ENCODE measurements at regions not wholly inside any gene's neighbourhood (a gene's known extent, or its start where the extent isn't known, plus 50 kb on each side); places are given as distances from the start of the nearest gene placed in this dataset.
"Not testable (repeated sequence)": the region's sequence is repeated elsewhere in the genome, so short reads cannot be mapped to it uniquely, and the experiment has no call there.

DNA sequence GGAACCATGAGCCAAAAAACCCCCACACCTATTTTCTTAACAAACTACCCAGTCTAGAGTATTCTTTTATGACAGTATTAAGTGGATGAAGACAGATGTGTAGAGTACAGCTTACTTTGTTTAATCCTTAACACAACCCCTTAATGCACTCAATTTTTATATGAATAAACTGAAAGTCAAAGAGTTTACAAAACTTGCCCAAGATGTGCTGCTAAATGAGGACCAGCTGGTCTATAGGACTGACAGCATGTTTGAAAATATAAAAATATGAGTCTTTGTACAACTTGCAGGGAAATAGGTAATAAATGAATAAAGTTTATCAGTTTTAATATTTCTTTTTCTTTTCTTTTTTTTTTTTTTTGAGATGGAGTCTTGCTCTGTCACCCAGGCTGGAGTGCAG lies 102.3 kb downstream of the ZFY start:
- DNase-seq (ENCODE audit: low spot score), result no peak
- TF ChIP-seq, protein P1, sequence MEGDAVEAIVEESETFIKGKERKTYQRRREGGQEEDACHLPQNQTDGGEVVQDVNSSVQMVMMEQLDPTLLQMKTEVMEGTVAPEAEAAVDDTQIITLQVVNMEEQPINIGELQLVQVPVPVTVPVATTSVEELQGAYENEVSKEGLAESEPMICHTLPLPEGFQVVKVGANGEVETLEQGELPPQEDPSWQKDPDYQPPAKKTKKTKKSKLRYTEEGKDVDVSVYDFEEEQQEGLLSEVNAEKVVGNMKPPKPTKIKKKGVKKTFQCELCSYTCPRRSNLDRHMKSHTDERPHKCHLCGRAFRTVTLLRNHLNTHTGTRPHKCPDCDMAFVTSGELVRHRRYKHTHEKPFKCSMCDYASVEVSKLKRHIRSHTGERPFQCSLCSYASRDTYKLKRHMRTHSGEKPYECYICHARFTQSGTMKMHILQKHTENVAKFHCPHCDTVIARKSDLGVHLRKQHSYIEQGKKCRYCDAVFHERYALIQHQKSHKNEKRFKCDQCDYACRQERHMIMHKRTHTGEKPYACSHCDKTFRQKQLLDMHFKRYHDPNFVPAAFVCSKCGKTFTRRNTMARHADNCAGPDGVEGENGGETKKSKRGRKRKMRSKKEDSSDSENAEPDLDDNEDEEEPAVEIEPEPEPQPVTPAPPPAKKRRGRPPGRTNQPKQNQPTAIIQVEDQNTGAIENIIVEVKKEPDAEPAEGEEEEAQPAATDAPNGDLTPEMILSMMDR (IDR thresholded peaks at IDR 0.05; ENCODE audit: extremely low read depth, missing control alignments), result no peak

DNA sequence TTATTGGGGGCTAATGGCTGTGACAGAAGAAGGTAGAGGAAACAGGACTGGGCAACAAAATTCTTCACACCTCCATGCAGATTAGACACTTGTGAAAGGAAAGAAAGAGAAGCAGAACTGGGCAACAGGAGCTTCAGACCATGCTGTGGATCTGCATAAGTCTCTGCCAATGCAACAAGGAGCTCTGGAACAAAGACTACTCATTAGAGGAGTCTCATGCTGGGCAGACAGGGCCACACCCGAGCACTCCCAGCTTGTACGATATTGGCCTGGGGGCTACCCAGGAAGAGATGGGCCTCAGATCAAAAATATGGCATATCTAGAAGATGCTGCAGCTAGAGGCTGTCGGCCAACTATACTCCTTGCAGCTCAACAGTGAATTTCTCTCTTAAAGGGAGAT lies 105.2 kb downstream of the ZFY start:
- TF ChIP-seq, protein P1 (IDR thresholded peaks at IDR 0.05; ENCODE audit: extremely low read depth, missing control alignments), result no peak
- DNase-seq (ENCODE audit: low spot score), result no peak

DNA sequence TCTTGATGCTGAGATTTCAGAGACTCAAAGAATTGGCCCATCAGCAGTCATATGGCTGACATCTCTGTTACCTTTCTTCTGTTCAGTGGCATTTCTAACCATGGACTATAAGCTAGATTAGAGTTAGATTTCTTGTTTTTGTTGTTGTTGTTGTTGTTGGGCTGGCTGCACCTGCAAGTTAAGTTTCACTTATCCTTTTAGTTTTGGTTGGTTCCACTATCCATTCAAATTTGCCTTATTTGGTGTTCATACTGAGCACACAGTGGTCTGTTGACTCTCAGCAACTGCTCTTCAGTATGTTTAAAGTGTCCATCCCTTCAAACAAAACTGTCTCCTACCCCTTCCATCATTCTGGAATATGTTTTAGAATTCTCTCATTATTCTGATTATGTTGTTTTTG lies 106.8 kb downstream of the ZFY start:
- DNase-seq (ENCODE audit: low spot score), result no peak
- TF ChIP-seq, protein P1 (IDR thresholded peaks at IDR 0.05; ENCODE audit: extremely low read depth, missing control alignments), result no peak

DNA sequence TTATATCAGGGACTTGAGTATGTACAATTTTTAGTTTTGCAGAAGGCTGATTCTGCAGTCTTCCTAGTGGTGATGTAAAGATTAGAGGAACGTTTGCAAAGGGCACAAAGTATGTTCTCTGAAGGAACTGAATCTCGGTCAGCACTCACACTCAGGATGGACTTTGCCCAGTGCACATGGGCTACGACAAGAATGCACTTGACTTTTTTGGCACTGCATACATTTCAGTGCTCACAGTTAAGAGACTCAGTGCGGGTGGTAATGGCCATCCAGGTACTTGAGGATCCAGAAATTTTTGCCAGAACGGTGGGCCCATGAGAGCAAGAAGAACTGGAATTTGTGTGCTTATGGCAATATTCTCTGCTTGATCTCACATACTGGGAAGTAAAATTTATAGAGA lies 107.7 kb downstream of the ZFY start:
- TF ChIP-seq, protein P1 (IDR thresholded peaks at IDR 0.05; ENCODE audit: extremely low read depth, missing control alignments), result no peak
- no peak for DNase-seq (ENCODE audit: low spot score)

DNA sequence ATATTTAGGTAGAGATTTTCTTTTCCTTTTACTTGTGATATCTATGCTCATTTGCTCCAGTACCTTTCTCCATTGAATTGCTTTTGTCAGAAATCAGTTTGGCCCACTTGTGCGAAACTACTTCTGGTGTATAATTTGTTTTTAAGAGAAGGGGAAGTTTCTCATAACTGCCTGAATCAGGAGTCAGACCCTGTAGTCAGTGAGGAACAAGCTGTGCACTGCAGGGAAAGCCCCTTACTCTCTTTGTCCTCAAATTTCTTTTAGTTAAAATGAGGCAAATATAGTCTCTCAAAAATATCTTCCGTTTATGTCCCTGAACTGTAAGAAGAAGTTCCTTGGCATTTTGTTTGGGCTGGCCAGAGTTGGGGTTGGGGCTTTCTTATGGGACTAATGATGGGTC lies 109.9 kb downstream of the ZFY start:
- TF ChIP-seq, protein P1 (IDR thresholded peaks at IDR 0.05; ENCODE audit: extremely low read depth, missing control alignments), result no peak
- no peak for DNase-seq (ENCODE audit: low spot score)

DNA sequence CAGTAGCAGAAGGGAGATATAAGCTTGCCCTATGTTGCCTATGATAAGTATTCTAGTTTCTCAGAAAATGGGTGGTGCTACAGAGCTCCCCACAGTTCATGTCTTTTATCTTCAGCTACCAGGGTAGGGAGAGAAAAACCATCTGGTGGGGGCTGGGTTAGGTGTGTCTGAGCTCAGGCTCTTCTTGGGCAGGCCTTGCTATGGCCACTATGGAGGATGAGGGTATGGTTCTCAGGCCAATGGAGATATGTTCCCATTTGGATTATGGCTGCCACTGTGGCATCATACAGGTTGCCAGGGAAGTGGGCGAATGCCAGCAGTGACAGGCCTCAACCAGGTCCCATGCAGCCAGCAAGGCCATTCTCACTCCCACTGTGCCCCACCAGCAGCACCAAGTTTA lies 120.3 kb downstream of the ZFY start:
- not testable (repeated sequence) for DNase-seq (ENCODE audit: low spot score)

DNA sequence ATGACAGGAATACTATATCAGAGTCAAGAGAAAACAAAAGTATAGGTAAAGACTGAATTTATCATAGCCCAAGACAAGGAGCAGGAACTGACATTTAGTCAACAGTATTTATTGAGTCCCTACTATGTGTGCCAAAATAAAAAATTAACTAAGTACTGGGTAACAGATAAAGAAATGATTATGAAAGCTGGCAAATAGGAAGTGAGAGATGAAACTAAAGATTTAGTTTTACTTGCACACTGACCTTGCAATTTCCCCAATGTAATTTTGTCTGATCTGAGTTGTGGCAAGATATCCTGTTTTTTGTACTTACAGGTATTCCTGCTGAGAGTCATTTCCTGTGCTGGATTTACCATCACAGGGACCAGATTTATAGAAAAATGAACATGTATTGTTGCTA lies 123.2 kb downstream of the ZFY start:
- DNase-seq (ENCODE audit: low spot score), result not testable (repeated sequence)

DNA sequence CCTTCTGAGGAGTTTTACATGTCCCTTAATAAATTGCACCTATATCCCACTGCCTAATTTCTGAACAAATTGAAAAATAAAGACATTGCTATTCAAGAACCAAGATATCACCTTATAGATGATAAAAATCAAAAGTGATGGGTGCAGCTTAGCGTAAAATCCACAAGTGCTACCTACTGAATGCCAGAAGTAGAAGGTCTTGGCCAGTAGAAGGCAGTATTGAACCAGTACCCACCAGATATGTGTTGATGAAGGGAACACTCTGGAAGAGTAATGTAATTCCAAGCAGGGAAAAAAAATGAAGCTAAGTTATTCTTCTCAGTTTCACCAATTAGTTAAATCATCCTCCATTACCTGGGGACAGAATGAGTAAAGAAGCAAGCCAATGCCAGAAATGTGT lies 125.5 kb downstream of the ZFY start:
- DNase-seq (ENCODE audit: low spot score), result not testable (repeated sequence)

DNA sequence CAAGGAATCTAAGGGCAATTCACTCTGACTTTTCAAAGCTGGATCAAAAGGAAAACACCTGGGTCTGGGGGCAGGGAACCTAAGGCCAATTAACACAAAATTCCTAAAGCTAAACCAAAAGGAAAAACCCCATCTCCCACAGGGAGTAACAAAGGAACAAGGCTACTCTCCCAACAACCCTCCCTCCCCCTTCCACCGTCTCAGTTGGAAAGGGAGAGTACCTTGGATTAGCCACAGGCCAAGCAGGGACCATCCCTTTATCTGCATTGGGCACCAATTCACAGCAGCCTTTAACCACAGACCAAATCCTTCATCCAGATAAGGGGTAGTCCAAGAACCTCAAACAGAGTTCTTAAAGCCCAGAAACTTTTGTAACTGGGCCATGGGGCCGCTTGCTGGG lies 153.0 kb downstream of the ZFY start:
- DNase-seq (ENCODE audit: low spot score), result not testable (repeated sequence)

DNA sequence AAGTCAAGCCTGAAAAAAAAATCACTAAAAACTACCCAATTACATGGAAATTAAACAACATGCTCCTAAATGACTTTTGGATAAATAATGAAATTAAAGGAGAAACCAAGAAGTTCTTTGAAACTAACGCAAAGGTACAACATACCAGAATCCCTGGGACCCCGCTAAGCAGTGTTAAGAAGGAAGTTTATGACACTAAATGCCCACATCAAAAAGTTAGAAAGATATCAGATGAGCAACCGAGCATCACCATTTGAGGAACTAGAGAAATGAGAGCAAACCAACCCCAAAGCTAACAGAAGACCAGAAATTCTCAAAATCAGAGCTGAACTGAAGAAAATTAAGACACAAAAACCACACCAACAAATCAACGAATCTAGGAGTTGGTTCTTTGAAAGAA lies 173.5 kb downstream of the ZFY start:
- not testable (repeated sequence) for DNase-seq (ENCODE audit: low spot score)

DNA sequence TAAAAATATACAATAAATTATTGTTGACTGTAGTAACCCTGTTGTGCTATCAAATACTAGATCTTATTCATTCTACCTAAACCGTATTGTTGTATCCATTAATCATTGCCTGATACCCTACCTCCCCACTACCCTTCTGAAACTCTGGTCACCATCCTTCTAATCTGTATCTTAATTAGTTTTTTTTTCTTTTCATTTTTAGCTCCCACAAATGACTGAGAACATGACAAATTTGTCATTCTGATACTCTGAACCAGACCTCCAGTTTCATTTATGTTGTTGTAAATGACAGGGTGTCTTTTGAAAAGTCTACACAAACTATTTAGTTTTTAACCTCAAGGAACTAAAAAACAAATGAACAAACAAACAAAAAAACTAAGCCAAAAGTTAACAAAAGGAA lies 185.1 kb downstream of the ZFY start:
- not testable (repeated sequence) for DNase-seq (ENCODE audit: low spot score)

DNA sequence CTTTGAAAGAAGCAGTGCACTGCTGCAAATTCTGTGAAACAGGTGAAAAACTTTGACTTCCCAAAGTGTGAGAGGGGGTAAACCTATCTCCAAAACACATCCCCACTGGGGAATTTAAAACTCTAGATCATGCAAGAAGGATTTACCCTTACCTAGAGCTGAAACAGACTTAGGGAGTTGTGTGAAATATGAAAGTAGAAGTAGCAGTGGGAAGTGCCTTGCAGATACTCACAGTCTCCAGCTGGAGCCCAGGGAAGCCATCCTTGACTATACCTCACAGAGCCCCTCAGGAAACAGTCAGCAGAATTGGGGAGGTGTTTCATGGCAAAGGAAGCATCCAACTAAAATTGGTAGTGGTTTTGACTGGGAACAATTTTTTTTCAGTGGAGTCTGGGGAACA lies 185.5 kb downstream of the ZFY start:
- DNase-seq (ENCODE audit: low spot score), result not testable (repeated sequence)

DNA sequence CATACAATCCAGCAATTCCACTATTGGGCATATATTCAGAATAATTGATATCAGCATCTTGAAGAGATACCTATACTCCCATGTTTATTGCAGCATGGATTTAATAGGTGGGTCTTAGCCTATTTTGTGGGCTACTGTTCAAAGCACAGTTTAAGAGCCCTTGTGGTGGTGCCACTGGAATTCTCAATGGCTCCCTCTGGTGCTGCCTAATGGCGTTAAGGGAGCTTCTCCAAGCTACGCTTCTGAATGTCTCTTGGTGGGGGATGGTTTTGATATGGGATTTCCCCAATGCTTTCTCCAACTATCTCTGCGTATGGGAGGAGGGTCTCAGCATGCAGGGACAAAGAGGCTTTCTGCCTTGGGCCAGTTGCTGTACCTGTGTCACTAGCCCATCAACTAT lies 188.3 kb downstream of the ZFY start:
- not testable (repeated sequence) for DNase-seq (ENCODE audit: low spot score)

DNA sequence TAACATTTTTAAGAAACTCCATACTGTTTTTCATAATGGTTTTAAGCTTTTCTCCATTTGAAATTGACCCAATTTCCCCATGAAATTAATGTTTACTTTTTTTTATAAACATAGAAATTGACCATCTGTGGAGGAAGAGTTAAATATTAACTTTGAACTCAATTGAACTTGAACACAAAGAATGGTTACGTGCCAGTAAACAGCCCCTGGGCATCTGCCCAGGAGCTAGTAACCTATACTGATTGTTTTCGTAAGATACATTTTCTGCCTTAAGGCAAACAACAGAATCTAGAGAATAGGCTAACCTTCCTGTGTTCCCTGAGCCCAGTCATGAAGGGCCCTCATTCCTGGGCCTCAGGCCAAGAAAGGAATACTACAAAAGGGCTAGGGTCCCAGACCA lies 235.9 kb downstream of the ZFY start:
- not testable (repeated sequence) for DNase-seq (ENCODE audit: low spot score)

DNA sequence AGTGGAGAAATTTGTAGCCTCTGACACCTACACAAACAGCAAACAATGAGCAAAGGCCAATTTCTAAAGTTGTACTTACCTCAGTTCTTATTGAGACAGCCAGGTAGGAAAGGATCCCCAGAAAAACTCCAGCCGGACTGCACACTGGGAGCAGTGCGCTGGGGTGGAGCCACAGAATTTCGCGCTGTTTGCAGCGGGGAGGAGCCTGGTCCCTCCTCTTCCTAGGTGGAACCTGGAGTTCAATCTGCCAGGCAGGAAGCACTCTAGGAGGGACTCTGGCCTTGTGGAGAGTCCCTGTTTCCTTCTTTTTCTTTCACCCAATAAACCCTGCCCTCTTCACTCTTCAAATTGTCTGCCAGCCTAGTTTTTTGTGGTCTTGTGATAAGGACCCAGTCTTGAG lies 259.9 kb downstream of the ZFY start:
- DNase-seq (ENCODE audit: low spot score), result not testable (repeated sequence)

DNA sequence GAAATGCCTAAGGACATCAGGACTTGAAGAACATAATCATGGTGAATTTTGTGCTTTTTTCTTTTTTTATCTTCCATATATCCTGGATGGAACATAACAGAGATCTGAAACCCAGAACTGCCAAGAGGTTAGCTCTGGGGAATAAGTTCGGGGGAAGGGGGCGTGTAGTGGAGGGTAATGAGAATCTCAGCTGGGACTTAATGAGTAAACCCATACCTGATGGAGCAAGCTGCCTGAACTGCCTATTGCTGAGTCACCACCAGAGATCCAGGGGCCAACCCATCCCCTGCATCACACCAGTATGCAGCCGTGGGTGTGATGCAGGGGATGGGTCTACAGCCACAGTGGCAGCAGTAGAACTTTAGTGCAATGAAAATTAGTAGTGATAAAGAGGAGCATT lies 267.1 kb downstream of the ZFY start:
- not testable (repeated sequence) for DNase-seq (ENCODE audit: low spot score)
